ENCODE measurements at regions not wholly inside any gene's neighbourhood (a gene's known extent, or its start where the extent isn't known, plus 50 kb on each side); places are given as distances from the start of the nearest gene placed in this dataset.
"Not testable (repeated sequence)": the region's sequence is repeated elsewhere in the genome, so short reads cannot be mapped to it uniquely, and the experiment has no call there.

GRCh38 chr15:93341164-93341563 is 252.2 kb upstream of the RGMA start:
- Mint-ChIP-seq H3K9me3 (no peaks in the 10 kb centered on the region), H3K4me1 (ENCODE audit: low read depth) (no peaks in the 10 kb centered on the region), H3K4me3 (no peak overlapping the region), H3K27me3 (peaks cover 7% of the 10 kb centered on the region), H3K36me3 (ENCODE audit: low read depth) (no peaks in the 10 kb centered on the region), H3K27ac (no peak overlapping the region)

- Mint-ChIP-seq H3K27ac (no peak overlapping the region), H3K9me3 (no peaks in the 10 kb centered on the region), H3K27me3 (peaks cover 9% of the 10 kb centered on the region), H3K4me3 (no peak overlapping the region), H3K4me1 (ENCODE audit: low read depth) (no peaks in the 10 kb centered on the region), H3K36me3 (ENCODE audit: low read depth) (no peaks in the 10 kb centered on the region)
Observed at GRCh38 chr15:93340406-93340805, 251.4 kb upstream of the RGMA start.

DNA sequence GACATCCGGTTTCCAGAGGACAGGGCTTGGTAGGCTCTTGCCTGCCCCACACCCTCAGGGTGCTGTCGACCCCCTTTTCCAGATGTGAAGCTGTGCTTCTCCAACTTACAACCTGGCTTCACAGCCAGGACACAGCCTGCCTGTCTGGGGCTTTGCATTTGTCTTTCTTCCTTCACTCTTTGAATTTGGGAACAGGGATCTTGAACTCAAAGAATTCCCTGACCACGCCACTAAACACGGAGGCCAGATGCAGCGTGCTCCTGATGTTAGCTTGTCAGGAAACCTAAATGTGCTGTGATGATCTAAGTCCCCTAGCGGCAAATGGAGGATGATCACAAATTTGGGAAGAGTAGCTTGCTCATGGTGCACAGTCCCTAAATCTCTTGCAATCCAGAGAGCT is 244.8 kb upstream of the RGMA start:
- H3K27ac Mint-ChIP-seq: no peak overlapping the region
- no peaks in the 10 kb centered on the region for H3K9me3 Mint-ChIP-seq
- no peaks in the 10 kb centered on the region for H3K36me3 Mint-ChIP-seq (ENCODE audit: low read depth)
- H3K27me3 Mint-ChIP-seq: peaks cover 41% of the 10 kb centered on the region
- H3K4me3 Mint-ChIP-seq: no peak overlapping the region
- no peaks in the 10 kb centered on the region for H3K4me1 Mint-ChIP-seq (ENCODE audit: low read depth)

- H3K36me3 Mint-ChIP-seq (ENCODE audit: low read depth); H3K27ac Mint-ChIP-seq; H3K4me3 Mint-ChIP-seq: not testable (repeated sequence)
Observed at GRCh38 chr15:93333126-93333525, 244.1 kb upstream of the RGMA start.

DNA sequence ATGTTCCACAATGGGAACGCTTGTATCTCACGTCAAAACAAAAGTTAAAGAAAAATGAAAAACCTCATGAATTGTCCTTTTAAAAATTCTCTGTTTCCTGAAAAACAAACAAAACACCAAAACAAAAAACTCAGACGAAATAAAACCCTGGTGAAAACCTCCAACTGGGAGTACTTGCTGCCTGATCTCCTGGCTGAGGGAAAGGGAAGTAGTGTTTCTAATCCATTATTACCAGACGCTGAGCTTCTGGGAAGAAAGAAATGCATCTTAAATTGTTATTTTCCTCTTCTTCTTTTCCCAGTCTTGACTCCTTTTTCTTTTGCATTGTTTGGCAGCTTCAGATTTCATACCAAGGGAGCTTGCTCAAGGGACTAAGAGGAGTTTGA is 243.2 kb upstream of the RGMA start:
- Mint-ChIP-seq H3K27me3 (peaks cover 41% of the 10 kb centered on the region), H3K36me3 (ENCODE audit: low read depth) (no peaks in the 10 kb centered on the region), H3K9me3 (no peaks in the 10 kb centered on the region), H3K4me3 (no peak overlapping the region), H3K4me1 (ENCODE audit: low read depth) (no peaks in the 10 kb centered on the region), H3K27ac (no peak overlapping the region)

More at GRCh38 chr15:93333126-93333525, 244.1 kb upstream of the RGMA start:
- H3K9me3 Mint-ChIP-seq; H3K4me1 Mint-ChIP-seq (ENCODE audit: low read depth): not testable (repeated sequence)
- H3K27me3 Mint-ChIP-seq: peaks cover 41% of the 10 kb centered on the region

DNA sequence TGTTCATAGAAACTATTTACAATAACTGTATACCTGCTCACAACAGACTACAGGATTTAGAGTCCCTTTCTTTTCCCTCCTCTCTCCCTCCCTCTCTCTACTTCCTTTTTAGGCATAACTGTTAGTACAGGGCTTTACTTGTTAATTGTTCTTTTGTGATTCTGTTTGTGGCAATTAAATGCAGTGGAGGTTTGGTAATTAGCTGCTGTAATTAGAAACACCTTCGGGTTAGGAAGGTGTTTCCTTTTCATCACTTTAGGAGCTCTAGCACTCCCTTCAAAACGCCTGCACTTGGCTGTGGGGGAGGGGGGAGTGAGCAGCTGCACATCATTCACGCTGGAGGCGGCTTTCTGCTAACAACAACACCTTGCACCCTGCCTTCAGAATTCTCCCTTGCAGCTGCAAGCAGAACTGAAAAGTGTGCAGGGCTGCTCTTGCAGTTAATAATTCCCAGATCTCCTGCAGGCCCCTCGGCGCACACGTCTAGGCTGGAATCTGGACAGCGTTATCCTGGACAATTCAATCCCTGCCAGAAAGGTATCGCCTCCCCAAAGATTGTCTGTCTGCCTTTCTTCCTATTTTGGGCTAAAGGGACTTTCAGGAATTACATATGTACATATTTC is 242.6 kb upstream of the RGMA start:
- H3K27ac Mint-ChIP-seq: no peak overlapping the region

GRCh38 chr15:93330912-93331544 is 242.0 kb upstream of the RGMA start:
- Mint-ChIP-seq H3K4me1 (ENCODE audit: low read depth) (no peaks in the 10 kb centered on the region), H3K27ac (no peak overlapping the region), H3K9me3 (no peaks in the 10 kb centered on the region), H3K27me3 (peaks cover 41% of the 10 kb centered on the region), H3K4me3 (no peak overlapping the region), H3K36me3 (ENCODE audit: low read depth) (no peaks in the 10 kb centered on the region)

More for the DNA sequence above, 242.6 kb upstream of the RGMA start:
- H3K27me3 Mint-ChIP-seq: peaks cover 41% of the 10 kb centered on the region
- H3K4me3 Mint-ChIP-seq: no peak overlapping the region
- no peaks in the 10 kb centered on the region for H3K36me3 Mint-ChIP-seq (ENCODE audit: low read depth)
- H3K9me3 Mint-ChIP-seq: no peaks in the 10 kb centered on the region
- no peaks in the 10 kb centered on the region for H3K4me1 Mint-ChIP-seq (ENCODE audit: low read depth)

DNA sequence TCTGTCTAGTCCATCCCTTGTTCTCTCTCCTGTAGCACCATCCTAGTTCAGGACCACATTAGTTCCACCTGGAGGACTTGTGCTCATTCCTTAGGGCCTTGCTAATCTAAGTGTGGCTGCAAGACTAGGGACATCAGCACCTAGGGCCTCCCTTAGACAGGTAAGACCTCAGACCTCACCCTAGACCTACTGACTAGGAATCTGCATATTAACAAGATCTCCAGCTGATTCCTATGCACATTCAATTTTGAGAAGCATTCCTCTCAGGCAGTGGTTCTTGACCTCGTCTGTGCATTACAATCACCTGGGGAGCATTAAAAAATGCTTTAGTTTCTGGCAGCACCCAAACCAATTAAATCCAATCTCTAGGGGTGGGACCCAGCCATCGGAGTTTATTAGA is 238.4 kb upstream of the RGMA start:
- H3K4me1 Mint-ChIP-seq (ENCODE audit: low read depth): no peaks in the 10 kb centered on the region
- no peak overlapping the region for H3K4me3 Mint-ChIP-seq
- no peak overlapping the region for H3K27ac Mint-ChIP-seq
- H3K36me3 Mint-ChIP-seq (ENCODE audit: low read depth): no peaks in the 10 kb centered on the region
- peaks cover 17% of the 10 kb centered on the region for H3K27me3 Mint-ChIP-seq
- H3K9me3 Mint-ChIP-seq: no peaks in the 10 kb centered on the region

DNA sequence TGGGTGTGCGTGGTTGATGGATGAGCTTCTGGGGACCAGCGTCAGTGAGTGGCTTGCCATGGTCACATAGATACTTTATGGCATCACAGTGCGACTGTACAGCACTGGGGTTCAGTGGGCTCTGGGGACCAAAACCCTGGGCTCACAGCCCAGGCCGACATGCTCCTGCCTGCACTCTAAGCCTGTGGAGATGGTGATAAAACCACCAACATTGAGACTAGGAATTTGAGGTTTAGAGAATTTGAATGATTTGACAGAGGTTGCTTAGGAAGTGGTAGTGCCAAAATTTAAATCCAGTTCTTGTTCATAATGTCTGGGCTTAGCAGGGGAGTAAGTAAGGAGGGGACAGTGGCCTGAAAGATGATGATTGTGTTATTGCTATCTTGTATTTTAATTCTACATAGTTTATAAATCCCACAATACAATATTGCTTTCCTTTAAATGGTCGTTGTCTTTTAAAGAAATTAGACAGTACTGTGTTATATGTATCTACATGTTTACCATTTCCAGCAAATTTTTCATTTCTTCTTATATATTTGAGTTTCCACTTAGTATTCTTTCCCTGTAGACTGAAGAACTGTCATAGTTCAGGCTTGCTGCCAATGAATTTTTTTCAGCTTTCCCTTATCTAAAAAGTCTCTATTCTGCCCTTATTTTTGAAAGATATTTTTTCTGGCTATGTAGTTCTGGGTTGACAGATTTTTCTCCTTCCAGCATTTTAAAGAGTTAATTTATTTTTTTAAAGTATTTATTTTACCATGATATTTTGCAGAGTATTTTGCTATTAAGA is 235.4 kb upstream of the RGMA start:
- Mint-ChIP-seq H3K27me3 (no peaks in the 10 kb centered on the region), H3K27ac (no peak overlapping the region)

DNA sequence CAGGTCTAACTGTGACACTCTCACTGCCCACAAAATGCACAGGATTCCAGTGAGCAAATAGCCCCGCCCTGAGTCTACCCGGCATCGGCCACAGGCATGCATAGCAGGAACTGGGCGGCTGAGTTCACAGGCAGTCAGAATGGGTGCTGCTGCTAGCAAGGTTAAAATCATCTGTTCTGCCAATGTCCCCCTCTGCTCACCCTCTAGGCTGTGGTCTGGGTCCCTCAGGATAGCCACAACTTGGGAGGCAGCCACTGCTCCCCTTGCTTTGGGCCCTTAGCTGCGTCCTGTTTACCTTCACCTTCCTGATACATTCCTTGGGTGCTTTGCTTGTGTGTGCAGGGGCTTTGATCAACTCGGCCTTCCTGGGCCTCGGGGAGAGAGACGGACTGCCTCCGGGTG is 232.9 kb upstream of the RGMA start:
- H3K27me3 Mint-ChIP-seq: no peaks in the 10 kb centered on the region
- H3K36me3 Mint-ChIP-seq (ENCODE audit: low read depth): no peaks in the 10 kb centered on the region
- no peak overlapping the region for H3K27ac Mint-ChIP-seq

More for the DNA sequence above, 235.4 kb upstream of the RGMA start:
- Mint-ChIP-seq H3K36me3 (ENCODE audit: low read depth) (no peaks in the 10 kb centered on the region), H3K4me3 (no peak overlapping the region), H3K4me1 (ENCODE audit: low read depth) (no peaks in the 10 kb centered on the region), H3K9me3 (no peaks in the 10 kb centered on the region)

DNA sequence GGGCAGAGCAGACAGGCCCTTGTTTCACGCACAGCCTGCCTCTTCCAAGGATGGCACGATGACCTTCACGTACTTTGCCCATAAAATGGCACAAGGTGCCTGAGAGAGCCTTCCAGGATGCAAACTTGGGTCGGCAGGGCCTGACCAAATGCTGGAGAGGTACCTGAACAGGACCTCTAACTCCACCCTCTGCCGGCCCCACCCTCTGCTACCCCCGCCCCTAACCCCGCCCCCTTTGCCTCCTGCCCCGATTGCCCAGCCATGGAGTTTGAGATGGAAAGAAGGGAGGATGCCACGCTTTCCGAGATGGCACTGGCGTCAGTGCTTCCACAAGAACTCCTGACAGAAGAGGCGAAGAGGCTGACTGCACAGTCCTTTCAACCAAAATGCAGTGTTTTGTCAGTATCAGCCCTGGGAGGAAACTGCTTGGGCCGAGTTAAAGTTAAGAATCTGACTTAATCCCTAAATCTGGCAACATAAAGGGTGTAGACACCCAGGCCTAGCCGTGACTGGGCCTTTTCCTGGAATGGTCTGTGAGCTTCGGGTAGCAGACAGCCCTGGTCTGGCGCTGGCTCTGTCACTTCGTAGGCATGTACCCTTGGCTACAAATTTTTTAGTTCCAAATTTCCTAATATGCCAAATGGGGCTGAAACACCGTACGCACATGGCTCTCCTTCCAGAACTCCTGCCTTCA is 230.3 kb upstream of the RGMA start:
- no peaks in the 10 kb centered on the region for H3K9me3 Mint-ChIP-seq
- H3K4me3 Mint-ChIP-seq: no peak overlapping the region
- H3K36me3 Mint-ChIP-seq (ENCODE audit: low read depth): no peaks in the 10 kb centered on the region
- no peaks in the 10 kb centered on the region for H3K27me3 Mint-ChIP-seq
- no peak overlapping the region for H3K27ac Mint-ChIP-seq
- H3K4me1 Mint-ChIP-seq (ENCODE audit: low read depth): no peaks in the 10 kb centered on the region

More for the DNA sequence above, 232.9 kb upstream of the RGMA start:
- Mint-ChIP-seq H3K9me3 (no peaks in the 10 kb centered on the region), H3K4me1 (ENCODE audit: low read depth) (no peaks in the 10 kb centered on the region), H3K4me3 (no peak overlapping the region)

GRCh38 chr15:93317772-93318171 is 228.8 kb upstream of the RGMA start:
- Mint-ChIP-seq H3K27ac (no peak overlapping the region), H3K36me3 (ENCODE audit: low read depth) (no peaks in the 10 kb centered on the region), H3K9me3 (no peaks in the 10 kb centered on the region), H3K4me3 (no peak overlapping the region), H3K27me3 (no peaks in the 10 kb centered on the region), H3K4me1 (ENCODE audit: low read depth) (no peaks in the 10 kb centered on the region)

- H3K4me1 Mint-ChIP-seq (ENCODE audit: low read depth): no peaks in the 10 kb centered on the region
- H3K27ac Mint-ChIP-seq: no peak overlapping the region
- no peak overlapping the region for H3K4me3 Mint-ChIP-seq
- H3K36me3 Mint-ChIP-seq (ENCODE audit: low read depth): no peaks in the 10 kb centered on the region
- H3K9me3 Mint-ChIP-seq: no peaks in the 10 kb centered on the region
- H3K27me3 Mint-ChIP-seq: no peaks in the 10 kb centered on the region
Observed at GRCh38 chr15:93314245-93314644, 225.2 kb upstream of the RGMA start.

DNA sequence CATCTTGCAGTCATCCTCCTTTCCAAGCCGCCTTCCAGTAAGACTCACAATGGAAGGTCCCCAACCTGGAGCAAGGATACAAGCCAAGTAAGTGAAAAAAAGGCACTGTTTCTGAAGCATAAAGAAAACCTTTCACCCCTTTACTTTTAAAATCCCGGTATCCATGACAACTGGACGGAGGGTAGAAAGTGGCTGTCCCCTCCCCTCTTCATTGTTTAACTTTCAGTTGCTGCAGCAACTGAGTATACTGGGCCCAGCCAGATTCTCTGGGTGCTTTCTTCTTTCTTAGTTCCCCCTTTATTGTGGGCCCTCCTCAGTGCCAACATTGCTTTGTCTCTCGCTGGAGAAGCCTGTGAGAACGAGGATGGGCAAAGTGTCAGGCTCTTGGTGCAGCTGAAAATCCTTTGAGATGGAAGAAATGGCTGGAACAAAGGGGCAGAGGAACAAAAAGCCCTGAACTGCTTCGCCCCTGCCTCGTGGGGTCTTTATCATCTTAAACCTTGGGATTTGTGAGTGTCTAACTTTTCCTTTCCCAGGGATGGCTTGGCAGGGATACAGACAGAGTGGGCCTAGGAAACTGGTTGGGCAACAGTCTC is 224.0 kb upstream of the RGMA start:
- H3K27me3 Mint-ChIP-seq: no peaks in the 10 kb centered on the region
- H3K27ac Mint-ChIP-seq: no peak overlapping the region
- no peaks in the 10 kb centered on the region for H3K9me3 Mint-ChIP-seq
- no peak overlapping the region for H3K4me3 Mint-ChIP-seq
- no peaks in the 10 kb centered on the region for H3K4me1 Mint-ChIP-seq (ENCODE audit: low read depth)
- H3K36me3 Mint-ChIP-seq (ENCODE audit: low read depth): no peaks in the 10 kb centered on the region

DNA sequence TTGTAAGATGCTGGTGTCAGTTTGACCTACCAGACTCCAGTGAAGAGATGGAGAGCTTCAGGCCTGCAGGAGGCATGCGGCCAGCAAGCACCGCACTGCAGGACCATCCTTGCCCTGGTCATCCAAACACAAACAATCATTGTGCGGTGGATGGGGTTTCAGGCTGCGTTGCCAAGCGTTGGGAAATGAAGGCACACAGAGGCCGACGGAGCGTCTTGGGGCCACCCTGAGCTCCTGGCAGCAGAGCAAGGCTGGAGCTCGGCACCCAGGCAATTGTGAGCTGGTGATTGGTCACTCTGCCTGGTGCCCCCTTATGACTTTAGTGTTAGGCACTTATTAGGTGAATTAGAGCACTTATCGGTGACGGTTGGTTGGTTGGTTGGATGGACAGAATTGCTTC is 222.6 kb upstream of the RGMA start:
- no peak overlapping the region for H3K27ac Mint-ChIP-seq
- H3K4me1 Mint-ChIP-seq (ENCODE audit: low read depth): no peaks in the 10 kb centered on the region
- H3K4me3 Mint-ChIP-seq: no peak overlapping the region
- H3K9me3 Mint-ChIP-seq: no peaks in the 10 kb centered on the region
- no peaks in the 10 kb centered on the region for H3K36me3 Mint-ChIP-seq (ENCODE audit: low read depth)
- H3K27me3 Mint-ChIP-seq: no peaks in the 10 kb centered on the region

Data from stimulated activated naive CD8-positive, alpha-beta T cell treated with anti-CD3 and anti-CD28 coated beads, Interleukin-15, Interleukin-2, amounts not matched to agents 100 ng/mL and 50 ng/mL, for 24 hours (primary cell).